Stimulated activated CD4-positive, alpha-beta T cell treated with anti-CD3 and anti-CD28 coated beads, Interleukin-12 subunit alpha, Interleukin-12 subunit beta, amount 100 ng/mL, for 48 hours (primary cell): ENCODE measurements at regions not wholly inside any gene's neighbourhood (a gene's known extent, or its start where the extent isn't known, plus 50 kb on each side); places are given as distances from the start of the nearest gene placed in this dataset.

ENCODE experiments used
- DNase-seq, 3 donors: peaks; one replicate each; pipeline ENCODE4 v3.0.0-alpha.2; 2020; ENCODE audit warnings: low read depth in 2 of 3, low spot score in 1 of 3

GRCh38 chr11:28461846-28462245 lies 353.7 kb downstream of the METTL15 start:
- DNase-seq, result no peak

DNA sequence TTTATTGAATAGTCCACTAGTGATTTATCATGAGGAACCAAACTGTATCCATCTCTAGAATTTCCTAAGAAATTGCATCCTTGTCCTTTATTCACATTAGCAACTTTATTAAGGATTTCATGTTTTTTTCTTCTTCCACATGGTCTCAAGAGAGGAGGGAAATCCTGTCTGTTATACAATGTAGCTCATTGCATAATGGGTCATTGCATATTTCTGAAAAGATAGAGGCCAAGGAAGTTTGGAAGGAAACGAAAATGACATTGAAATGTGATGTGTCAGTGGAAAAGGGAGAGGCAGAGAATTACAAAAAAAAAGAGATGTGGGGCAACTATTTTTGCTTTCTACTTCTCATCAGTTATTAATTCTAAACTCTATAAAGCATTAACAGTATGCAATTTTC lies 353.1 kb downstream of the METTL15 start:
- no peak for DNase-seq

DNA sequence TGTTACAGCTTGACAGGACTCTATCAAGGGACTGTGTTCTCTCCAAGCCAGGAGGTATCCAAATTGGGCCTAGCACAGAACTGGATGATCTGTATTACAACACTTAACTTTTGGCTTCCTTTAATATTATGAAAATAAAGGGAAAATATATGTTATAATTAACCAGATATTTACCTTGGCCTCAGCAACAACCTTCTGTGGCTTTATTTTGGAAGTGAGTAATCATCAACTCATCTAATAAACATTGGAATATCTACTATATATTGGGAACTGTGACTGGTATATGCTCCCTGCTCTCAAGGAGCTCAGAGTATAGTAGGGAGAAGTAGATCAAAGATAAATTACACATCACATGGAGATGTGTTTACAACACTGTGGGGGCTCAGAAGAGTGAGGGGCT lies 352.2 kb downstream of the METTL15 start:
- no peak for DNase-seq

- no peak for DNase-seq
Measured at GRCh38 chr11:28459912-28460311, 351.7 kb downstream of the METTL15 start.

DNA sequence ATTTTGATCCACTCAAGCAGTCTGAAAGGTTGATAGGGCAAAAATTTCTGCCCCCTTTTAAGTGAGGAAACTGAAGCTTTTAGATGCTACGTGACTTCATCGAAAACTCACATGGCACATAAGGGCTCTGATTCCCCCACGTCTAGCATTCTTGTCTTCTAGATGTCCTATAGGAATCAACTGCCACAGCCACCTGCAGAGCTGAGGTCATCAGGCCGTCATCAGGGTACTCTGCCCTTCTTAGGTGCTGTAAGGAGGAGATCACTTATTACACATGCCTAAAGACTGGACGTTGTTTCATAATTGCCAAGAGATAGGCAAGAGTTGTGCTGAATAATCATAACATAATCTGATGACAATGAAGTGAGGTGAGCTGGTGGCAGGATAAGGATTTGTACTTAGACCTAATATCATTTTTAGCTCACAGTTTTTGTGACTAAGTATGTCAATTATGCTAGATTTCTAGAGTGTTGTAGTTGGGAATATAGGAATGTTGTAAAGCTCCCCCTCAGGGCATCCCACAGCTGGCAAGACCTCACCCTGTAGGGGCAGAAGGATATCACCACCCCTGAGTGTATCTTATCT lies 349.4 kb downstream of the METTL15 start:
- DNase-seq, result no peak

DNA sequence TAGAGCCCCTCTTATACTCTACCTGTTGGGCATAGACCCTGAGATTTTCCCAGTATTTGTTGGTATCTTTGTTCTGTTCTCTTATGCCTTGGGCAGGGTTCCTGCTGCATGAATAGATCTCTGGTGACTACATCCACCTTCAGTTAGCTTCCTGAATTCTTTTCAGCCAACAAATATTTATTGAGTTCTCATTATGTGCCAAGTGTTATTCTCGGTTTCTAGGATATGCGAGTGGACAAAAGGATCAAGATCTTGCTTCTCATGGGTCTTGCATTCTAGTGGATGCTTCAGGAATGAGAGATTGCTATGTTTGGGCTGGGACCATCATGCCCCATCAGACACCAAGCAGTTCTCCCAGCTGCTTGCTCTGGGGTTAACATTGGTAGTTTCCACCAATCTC lies 340.0 kb downstream of the METTL15 start:
- no peak for DNase-seq

GRCh38 chr11:28447226-28447625 lies 339.0 kb downstream of the METTL15 start:
- no peak for DNase-seq

GRCh38 chr11:28442131-28442530 lies 333.9 kb downstream of the METTL15 start:
- no peak for DNase-seq

DNA sequence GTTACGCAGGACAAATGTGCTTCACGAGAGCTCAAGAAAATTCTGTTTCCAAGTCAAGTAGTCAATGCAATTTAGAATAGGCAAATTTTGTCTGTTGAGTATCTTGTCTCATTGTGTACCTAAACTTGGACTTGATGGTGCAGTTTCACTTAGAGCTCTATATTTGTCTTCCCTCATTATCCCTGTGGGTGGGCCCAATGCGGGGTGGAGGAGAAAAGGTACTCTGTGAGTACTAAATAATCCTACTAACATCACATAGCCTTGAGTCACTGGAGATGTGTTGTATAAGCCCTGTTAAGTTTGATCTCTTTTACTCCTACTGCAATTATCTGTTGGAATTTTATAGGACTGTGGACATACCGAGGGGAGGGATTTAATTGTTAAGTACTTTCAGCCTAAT lies 331.2 kb downstream of the METTL15 start:
- no peak for DNase-seq

DNA sequence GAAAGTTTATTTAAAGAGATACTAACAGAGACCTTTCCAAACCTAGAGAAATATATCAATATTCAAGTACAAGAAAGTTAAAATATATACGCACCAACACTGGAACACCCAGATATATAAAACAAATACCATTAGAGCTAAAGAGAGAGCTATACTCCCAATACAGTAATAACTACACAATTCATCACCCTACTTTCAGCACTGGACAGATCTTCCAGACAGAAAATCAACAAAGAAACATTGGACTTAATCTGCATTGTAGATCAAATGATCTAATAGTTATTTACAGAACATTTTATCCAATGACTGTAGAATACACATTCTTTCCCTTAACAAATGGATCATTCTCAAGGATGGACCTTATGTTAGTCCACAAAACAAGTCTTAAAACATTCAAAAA lies 311.9 kb downstream of the METTL15 start:
- no peak for DNase-seq

GRCh38 chr11:28417601-28418323 lies 309.6 kb downstream of the METTL15 start:
- no peak for DNase-seq

DNA sequence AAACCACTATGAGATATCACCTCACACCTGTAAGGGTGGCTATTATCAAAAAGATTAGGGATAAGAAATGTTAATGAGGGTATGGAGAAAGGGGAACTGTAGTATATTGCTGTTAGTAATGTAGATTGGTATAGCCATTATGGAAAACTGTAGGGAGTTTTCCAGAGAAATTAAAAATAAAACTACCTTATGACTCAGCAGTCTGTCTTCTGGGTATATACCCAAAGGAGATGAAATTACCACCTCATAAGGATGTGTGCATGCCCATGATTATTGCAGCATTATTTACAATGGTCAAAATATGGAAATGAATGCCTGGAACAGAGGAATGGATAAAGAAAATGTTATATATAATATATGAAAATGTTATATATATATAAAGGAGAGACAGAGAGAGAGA lies 303.8 kb downstream of the METTL15 start:
- DNase-seq, result no peak

DNA sequence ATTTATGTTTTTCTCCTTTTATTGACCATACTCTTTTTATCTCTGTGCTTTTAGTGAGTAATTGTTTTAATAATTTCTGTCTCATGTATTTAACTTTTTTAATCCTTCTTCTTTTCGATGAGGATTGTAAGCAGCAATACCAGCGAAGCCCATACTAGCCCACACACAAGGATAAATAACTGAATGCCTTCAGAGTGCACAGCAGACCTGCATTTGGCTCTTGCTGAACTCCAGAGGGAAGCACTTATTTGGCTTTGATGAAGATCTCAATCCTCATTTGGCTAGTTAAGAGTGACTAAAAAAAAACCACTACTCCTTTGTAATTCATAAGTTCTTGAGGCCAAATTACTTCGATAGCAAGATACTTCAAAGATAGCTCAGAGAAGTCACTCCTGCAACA lies 293.3 kb downstream of the METTL15 start:
- DNase-seq, result no peak

- no peak for DNase-seq
Measured at GRCh38 chr11:28400331-28401100, 292.3 kb downstream of the METTL15 start.

- DNase-seq, result no peak
Measured at GRCh38 chr11:28393348-28393747, 285.2 kb downstream of the METTL15 start.

DNA sequence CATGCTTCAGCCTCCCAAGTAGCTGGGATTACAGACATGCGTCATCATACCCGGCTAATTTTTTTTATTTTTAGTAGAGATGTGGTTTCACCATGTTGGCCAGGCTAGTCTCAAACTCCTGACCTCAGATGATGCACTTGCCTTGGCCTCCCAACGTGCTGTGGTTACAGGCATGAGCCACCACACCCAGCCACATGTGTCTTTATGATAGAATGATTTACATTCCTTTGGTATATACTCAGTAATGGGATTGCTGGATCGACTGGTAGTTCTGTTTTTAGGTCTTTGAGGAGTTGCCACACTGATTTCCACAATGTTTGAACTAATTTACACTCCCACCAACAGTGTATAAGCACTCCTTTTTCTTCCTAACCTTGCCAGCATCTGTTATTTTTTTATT lies 276.2 kb downstream of the METTL15 start:
- no peak for DNase-seq

DNA sequence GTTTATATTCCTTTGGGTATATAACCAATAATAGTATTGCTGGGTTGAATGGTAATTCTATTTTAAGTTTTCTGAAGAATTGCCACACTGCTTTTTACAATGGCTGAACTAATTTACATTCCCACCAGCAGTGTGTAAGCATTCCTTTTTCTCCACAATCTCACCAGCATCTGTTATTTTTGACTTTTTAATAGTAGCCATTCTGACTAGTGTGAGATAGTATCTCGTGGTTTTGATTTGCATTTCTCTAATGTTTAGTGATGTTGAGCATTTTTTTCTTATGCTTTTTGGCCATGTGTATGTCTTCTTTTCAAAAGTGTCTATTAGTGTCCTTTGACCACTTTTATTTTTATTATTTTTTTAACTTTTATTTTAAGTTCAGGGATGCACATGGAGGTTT lies 275.3 kb downstream of the METTL15 start:
- no peak for DNase-seq
